ENCODE measurements at regions not wholly inside any gene's neighbourhood (a gene's known extent, or its start where the extent isn't known, plus 50 kb on each side); places are given as distances from the start of the nearest gene placed in this dataset.
"Not testable (repeated sequence)": the region's sequence is repeated elsewhere in the genome, so short reads cannot be mapped to it uniquely, and the experiment has no call there.

DNA sequence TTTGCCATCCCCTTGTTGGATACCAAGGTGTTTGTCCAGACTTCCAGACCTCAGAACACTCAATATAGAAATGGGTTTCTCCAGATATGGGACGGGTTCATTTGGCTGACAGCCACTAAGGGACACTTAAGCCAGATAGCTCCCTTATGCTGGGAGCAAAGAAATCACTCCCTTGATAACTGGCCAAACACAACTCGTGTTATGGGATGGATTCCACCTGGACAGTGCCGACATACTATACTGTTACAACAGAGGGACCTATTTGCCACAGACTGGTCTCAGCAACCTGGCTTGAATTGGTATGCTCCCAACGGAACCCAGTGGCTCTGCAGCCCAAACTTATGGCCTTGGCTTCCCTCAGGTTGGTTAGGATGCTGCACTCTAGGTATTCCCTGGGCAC lies 114.0 kb upstream of the PLCL2 start:
- DNase-seq = no peak

DNA sequence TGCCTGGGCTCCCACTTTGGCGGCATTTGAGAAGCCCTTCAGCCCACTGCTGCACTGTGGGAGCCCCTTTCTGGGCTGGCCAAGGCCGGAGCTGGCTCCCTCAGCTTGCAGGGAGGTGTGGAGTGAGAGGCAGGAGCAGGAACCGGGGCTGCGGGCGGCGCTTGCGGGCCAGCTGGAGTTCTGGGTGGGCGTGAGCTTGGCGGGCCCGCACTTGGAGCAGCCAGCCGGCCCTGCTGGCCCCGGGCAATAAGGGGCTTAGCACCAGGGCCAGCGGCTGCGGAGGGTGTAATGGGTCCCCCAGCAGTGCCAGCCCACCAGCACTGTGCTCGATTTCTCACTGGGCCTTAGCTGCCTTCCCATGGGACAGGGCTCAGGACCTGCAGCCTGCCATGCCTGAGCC lies 111.2 kb upstream of the PLCL2 start:
- not testable (repeated sequence) for DNase-seq

DNA sequence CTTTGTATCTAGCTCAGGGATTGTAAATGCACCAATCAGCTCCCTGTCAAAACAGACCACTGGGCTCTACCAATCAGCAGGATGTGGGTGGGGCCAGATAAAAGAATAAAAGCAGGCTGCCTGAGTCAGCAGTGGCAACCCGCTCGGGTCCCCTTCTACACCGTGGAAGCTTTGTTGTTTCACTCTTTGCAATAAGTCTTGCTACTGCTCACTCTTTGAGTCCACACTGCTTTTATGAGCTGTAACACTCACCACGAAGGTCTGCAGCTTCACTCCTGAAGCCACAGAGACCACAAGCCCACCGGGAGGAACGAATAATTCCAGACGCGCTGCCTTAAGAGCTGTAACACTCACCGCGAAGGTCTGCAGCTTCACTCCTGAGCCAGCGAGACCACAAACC lies 110.2 kb upstream of the PLCL2 start:
- DNase-seq = not testable (repeated sequence)

DNA sequence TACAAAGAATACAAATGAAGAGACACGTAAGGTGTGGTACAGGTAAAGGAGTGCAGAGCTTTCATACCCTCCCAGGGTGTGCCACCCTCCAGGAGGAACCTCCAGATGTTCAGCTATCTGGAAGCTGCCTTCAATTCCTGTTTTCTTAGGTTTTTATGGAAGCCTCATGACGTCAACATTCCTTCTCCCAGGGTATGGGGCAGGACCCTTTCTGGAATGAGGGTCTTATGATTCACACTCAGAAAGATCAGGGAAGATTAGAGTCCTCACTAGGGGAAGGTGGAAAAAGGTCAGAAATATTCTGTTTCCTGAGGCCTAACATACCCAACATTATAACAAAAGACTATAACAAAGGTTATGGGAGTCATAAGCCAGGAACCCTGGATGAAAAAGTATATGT lies 99.8 kb upstream of the PLCL2 start:
- no peak for DNase-seq

DNA sequence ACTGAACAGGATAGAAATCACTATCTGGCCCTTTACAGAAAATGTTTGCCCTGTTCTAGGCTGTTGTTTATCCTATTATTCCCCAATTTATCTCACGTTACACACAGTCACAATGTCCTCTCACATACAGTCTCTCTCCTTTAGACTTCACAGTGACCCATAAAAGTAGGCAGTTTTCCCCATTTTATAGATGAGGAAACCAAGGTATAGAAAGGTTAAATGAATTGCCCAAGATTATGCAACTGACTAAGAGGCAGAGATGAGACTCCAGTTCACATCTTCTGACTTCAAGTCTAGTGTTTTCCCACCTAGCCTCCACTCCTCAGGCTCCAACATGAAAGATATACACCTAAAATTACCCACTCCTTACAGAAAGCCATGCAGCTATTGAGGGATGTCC lies 99.3 kb upstream of the PLCL2 start:
- DNase-seq = no peak

DNA sequence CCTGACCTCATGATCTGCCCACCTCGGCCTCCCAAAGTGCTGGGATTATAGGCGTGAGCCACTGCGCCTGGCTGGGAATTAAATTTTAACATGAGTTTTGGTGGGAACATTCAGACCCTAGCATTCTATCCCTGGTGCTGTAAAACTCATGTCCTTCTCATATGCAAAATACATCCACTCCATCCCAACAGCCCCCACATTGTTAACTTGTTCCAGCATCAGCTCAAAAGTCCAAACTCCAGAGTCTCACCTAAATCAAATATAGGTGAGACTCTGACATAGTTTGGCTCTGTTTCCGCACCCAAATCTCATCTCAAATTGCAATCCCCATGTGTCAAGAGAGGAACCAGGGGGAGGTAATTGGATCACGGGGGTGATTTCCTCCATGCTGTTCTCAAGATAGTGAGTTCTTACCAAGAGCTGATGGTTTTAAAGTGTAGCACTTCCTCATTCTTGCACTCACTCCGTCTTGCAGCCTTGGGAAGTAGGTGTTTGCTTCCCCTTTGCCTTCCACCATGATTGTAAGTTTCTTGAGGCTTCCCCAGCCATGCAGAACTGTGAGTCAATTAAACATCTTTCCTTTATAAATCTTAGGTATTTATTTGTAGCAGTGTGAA lies 96.2 kb upstream of the PLCL2 start:
- no peak for DNase-seq

DNA sequence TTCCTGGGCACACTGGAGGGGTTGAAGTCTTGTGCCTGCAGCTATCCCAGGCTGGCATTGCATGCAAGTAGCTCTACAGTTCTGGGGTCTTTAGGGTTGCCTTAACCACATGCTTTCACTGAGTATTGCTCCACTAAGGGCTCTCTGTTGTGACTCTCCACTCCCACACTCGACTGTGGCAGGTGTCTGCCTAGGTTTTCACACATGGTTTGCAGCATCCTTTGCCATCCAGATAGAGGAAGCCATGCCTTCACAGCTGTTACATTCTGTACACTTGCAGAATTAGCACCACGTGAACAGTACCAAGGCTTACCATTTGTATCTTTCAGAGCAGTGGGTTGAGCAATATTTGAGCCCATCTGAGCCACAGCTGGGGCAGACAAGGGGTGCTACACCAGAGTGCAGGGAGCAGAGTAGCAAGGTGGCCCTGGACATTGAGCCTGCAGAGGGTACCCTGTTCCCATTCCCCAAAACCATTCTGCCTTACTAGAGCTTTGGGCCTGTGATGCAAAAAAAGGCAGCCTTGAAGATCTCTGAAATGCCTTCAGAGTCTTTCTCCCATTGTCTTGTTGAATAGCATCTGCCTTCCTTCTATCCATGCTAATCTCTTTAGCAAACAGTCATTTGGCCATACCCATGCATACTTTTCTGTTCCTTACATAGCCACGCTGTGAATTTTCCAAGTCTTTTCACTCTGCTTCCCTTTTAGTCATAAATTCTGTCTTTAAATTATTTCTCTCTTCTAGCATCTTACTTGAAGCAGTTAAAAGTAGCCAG lies 95.2 kb upstream of the PLCL2 start:
- DNase-seq = no peak

DNA sequence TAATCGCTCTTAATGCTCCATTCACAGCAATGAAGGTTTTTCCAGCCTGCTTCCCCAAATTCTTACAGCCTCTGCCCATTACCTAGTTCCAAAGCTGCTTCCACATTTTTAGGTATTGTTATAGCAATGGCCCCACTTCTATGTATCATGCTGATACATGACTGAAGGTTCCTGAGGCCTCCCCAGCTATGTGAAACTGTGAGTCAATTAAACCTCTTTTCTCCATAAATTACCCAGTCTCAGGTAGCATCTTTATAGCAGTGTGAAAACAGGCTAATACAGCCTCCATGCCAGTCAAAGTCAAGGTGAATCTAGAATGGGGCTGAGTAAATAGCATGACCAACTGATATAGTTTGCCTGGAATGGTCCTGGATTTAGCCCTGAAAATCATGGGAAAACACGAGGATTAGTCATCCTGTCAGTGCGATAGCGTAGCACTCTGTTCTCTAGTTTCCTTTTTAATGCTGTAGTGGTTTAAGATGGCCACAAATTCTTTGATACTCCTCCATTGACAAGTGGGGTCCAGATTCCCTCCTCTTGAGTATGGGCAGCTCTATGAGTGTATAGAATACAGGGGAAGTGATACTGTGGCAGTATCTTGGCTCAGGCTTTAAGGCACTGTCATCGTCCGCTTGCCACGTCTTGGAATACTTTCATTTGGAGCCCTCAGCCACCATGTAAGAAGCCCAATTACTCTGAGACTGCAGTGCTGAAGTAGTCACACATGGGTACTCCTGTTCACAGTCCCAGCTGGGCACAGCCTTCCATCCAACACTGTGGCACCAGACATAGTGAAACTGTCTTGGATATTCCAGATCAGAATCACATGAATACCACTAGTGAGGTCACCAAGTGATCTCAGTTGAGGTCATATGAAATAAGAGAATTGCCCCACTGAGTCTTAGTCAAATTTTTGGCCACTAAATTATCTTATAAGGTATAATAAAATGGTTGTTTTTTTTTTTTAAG lies 94.0 kb upstream of the PLCL2 start:
- no peak for DNase-seq

DNA sequence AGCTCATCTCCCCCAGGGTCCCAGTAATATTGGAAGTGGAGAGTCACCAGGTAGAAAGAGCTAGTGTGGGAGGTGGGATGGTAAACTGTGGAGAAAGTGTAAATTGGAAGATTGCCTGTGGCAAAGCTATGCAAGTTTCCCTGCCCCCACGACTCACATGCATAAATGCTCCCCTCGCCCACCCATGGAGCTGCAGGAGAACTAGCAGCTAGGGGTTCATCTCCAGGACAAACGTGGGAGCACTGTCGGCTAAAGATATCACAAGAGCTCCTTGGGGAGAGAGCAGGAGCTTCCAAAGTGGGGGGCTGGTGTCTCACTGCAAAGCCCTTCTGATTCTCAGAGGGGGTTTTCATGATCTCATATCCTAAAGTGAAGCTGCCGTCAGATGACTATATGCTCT lies 91.4 kb upstream of the PLCL2 start:
- no peak for DNase-seq

DNA sequence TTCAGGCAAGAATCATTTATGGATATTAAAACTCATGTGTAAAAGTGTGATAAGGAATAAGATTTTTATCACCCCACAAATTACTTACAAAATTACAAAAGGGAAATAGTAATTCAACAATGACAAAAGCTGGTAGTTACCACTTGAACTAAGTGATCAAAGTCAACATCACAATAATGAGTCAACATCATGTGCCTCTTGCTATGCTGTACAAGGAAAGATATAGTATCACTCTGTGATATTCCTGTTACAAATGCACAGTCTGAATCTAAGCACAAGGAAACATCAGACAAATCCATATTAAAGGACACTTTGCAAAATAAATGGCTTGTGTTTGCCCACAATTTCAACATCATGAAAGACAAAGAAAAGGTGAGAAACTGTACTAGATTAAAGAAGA lies 90.5 kb upstream of the PLCL2 start:
- no peak for DNase-seq

DNA sequence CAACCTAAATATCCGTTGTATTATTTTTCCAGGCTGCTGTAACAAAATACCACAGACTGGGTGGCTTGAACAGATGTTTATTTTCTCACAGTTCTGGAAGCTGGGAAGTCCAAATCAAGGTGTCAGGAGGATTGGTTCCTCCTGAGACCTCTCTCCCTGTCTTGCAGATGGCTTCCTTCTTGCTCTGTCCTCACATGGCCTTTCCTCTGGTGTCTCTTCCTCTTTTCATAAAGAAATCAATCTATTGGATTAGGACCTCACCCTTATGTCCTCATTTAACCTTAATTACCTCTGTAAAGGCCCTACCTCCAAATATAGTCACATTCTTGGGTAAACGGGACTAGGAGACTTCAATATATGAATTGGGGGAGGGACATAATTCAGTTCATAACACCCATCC lies 89.2 kb upstream of the PLCL2 start:
- DNase-seq = no peak

DNA sequence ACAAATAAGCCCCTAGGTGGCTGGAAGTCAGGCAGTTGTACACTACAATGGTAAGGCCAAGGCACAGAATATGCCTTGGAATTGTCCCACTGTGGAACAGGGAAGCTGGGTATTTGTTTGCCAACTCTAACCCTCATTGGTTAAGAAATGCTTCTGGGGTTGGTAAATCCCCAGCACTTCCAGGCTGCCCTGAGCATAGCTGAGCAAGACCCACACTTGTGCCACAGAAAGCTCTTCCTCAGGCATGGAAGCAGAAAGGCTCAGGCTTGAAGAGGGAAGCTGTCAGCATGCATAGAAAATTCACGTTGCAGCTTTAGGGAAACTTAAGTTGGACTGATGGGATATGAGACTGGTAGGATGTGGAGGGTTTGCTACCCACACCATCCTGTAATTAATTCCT lies 86.9 kb upstream of the PLCL2 start:
- no peak for DNase-seq

DNA sequence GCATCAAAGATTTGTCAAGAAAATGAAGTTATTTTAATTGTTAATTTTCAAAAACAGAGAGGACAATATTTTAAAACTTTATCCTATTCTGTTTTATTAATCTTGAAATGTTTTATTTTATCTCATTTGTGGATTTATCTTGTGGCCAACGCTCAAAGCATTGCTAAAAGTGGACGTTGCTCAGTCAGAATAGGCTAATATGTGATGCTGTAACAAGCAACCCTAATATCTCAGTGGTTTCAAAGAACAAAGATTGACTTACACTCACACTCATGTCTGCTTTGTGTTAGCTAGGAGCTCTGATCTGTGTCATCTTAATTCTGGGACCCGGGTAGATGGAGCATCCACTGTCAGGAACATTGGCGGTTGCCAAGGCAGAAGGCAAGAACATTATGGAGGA lies 86.0 kb upstream of the PLCL2 start:
- no peak for DNase-seq

DNA sequence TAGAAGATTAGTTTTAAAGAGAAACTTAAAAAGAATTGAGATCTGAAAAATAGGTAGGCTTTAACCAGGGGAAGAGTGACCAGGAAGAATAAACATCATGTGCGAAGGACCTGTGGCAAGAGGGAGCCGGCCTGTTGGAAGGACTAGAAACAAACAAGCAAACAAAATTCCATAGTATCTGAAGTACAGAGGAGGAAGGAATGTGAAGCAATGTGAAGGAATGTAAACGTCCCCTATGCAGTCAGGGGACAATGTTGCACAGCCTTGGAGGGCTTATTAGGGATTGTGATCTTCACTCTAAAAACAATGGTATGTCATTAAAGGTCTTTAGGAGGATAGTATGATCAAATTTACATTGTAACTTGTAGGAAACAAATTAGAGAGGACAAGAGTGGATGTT lies 84.4 kb upstream of the PLCL2 start:
- DNase-seq = no peak

DNA sequence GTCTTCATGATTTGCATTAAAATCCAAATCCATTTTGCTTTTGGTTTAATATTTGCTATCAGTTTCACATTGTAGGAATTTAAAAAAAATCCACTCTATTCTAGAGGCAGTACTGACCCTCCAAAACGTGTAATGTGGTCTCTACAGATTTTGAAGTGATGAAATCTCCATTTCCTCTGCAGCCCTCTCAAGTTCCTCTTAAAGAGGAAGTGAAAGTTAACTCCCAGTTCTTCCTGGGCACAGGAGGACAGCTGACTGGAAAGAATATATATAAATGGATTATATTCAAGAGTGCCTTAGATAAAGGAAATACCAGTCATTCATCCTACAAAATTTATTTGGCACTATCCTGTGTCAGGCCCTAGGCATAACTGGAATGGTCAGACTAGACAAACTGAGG lies 83.5 kb upstream of the PLCL2 start:
- DNase-seq = no peak

DNA sequence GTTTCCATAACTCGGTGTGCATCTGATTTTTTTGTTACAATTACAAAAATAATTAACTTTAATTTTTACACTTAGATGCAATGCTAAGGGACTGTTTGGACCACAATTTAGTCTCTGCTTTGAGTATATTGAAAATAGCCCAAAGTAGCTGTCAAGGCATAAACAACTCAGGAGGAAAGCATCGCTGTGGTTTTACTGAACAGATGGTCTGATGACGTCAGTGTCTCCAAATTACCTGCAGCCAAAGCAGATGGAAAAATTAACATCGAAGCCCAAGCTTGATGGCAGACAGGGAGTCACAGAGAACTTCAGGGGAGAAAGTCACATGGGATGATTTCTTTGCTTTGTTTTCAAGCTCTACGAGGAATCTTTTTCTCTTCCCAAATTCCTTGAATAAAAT lies 83.1 kb upstream of the PLCL2 start:
- DNase-seq = no peak

DNA sequence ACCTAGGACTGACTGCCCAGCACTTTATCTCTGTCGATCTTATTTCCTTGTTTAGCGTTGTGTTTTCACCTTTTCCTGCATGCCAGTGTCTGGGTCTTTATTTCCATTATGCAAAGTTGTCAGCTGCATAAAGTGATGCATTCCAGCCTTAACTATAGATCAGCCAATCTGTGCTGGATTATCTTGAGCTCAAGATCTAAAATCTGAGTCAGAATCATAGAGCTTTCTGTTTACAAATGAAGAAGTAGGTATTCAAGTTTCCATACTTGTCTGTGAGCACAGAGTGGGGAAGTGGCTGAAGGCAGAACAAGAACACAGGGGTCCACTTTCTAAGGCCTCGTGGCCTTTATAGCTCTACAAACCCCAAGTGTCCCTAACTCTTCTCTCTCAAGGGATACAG lies 82.4 kb upstream of the PLCL2 start:
- DNase-seq = no peak

DNA sequence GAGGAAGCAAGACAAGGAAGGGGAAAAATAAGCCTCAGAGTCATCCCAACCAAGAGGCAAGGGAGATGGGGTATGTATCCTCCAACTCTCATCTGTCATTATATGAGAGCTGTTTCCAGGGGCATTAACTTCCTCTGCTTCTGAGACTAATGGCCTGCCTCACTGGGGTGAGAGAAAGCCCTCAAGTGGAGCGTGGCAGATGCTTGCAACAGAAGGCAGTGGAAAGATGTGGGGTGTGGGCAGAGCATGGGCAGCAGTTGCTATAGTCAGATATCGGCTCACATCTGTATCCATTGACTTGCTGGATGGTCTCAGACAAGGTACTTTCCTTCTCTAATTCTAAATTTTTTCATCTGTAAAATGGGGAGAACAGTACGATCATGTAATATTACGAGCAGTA lies 81.7 kb upstream of the PLCL2 start:
- DNase-seq = no peak

DNA sequence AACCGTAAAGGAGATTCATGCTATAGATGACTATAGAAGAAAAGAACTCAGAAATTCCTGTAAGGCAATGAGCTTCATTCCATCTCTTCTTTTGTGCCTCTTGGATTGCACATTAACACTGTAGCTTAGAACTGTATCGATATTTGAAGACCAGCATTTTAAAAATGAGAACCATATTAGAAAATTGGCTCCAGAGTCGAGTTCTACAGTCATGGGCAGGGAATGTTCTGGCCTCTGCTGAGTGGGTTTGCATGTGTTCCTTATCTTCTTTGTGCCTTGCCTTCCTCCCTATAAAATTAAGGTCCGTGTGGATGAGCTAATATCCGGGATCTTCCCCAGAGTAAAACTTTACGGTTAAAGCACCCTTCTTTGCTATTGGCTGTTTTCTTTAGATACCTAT lies 77.4 kb upstream of the PLCL2 start:
- no peak for DNase-seq

DNA sequence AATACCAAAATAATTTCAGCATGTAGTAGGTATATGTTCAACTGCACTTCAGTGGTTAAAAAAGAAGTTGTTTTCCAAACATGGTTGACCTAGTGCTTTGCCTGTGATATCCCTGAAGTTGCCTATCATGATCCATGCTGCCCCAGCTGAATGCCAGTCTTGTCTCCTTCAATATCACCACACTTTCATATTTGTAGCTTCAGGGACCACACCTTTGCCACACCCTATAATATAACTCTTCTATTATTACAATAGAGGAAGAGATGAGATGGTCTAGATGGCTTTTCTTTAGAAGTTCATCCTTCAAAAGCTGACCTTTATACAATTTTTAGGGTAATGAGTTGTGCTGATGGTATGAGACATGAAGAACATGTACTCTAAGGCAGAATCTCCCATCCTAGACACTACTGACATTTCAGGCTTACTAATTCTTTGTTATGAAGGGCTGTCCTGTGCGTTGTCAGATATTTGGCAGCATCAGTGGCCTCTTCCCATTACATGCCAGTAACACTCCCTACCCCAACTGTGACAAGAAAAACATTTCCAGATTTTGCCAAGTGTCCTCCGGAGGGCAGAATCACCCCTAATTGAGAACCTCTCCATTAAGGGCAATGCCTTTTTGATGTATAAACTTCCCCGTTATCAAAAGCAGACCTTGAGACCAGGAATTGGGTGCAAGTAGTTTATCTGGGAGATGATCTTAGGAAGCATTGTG lies 76.2 kb upstream of the PLCL2 start:
- peak; percentile 9 for DNase-seq

DNA sequence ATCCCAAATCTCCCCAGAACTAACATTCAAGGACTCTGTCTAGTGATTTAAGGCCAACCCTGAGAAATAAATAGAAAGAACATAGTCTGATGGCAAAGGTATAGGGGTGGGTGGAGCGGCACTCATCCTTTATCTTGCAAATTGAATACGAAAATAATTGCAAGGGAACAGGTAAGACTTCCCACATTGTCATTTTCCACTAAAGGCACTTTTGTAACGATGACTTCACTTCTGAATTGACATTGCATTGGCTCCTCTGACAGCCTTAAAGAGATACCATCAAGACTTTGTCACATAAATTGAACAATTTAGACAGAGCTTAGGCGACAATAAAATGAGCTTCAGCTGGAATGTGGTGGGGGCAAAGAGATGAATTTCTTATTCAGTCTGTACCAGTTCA lies 75.3 kb upstream of the PLCL2 start:
- DNase-seq = no peak

DNA sequence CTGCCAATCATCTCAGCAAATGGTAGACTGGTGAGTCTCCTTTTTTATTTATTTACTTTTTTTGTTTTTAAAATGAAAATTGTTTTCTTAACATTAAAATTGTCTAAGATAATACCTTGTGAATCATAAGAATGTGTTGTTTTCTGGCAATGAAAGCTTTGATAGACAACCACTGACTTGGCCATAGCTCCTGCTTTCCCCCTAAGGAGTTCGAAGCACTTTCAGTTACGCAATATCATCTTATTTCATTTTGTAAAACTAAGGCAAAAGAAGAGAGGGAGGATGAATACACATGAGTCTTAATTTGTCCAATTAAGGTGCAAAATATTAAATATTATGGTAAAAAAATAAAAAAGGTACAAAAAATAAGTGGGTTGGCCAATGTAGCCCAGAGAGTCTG lies 74.8 kb upstream of the PLCL2 start:
- DNase-seq = no peak
